Mesothelial cell of epicardium (in vitro differentiated cells): ENCODE measurements at regions not wholly inside any gene's neighbourhood (a gene's known extent, or its start where the extent isn't known, plus 50 kb on each side); places are given as distances from the start of the nearest gene placed in this dataset.
"Not testable (repeated sequence)": the region's sequence is repeated elsewhere in the genome, so short reads cannot be mapped to it uniquely, and the experiment has no call there.

Experiments used
- DNase-seq, 2 experiments: peaks; one replicate each; pipeline ENCODE4 v3.0.0; 2021; ENCODE audit warnings: low spot score in 2 of 2; ENCODE audit not compliant: unreplicated experiment in 2 of 2
- H3K27ac Mint-ChIP-seq: 2 replicates; pipeline ENCODE4 v1.8.0; 2021; ENCODE audit warnings: mixed read lengths
- H3K27me3 Mint-ChIP-seq: 2 replicates; pipeline ENCODE4 v1.8.0; 2021; ENCODE audit warnings: low read depth, mixed read lengths
- H3K36me3 Mint-ChIP-seq: 2 replicates; pipeline ENCODE4 v1.8.0; 2021; ENCODE audit warnings: mixed read lengths
- H3K4me1 Mint-ChIP-seq: 2 replicates; pipeline ENCODE4 v1.8.0; 2021; ENCODE audit warnings: mixed read lengths
- H3K4me3 Mint-ChIP-seq: 2 replicates; pipeline ENCODE4 v1.8.0; 2021; ENCODE audit warnings: mild to moderate bottlenecking, moderate library complexity, mixed read lengths
- H3K9me3 Mint-ChIP-seq: 2 replicates; pipeline ENCODE4 v1.8.0; 2021; ENCODE audit warnings: mixed read lengths
- TF ChIP-seq, protein P1 (sequence below): fragments of 200-600 bp; sonication (generic); IDR thresholded peaks from one replicate; pipeline ENCODE4 v1.5.0; 2021; ENCODE audit warnings: antibody characterized with exemption; ENCODE audit not compliant: unreplicated experiment

DNA sequence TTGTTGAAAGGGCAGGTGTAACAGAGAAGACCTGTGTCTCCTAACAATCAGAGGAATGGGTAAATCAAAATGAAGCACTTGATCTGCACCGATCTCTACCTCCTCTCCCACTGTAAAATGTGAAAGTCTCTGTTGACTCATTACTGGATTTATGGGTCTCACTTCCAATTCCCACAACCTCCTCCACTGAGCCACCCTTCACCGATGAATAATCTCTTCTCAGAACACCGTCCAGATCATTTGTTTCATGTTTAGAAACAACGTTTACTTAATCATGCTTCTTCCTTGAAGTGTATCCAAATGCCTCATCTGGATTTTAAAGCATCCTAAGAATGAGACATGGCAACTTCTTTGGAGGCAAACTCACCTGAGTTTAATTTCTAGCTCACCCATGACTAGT lies 643.6 kb downstream of the ETS1 start:
- peaks cover 13% of the 10 kb centered on the region for H3K9me3 Mint-ChIP-seq
- peaks cover 16% of the 10 kb centered on the region for H3K4me1 Mint-ChIP-seq
- H3K27me3 Mint-ChIP-seq = peaks cover 3% of the 10 kb centered on the region
- TF ChIP-seq, protein P1, sequence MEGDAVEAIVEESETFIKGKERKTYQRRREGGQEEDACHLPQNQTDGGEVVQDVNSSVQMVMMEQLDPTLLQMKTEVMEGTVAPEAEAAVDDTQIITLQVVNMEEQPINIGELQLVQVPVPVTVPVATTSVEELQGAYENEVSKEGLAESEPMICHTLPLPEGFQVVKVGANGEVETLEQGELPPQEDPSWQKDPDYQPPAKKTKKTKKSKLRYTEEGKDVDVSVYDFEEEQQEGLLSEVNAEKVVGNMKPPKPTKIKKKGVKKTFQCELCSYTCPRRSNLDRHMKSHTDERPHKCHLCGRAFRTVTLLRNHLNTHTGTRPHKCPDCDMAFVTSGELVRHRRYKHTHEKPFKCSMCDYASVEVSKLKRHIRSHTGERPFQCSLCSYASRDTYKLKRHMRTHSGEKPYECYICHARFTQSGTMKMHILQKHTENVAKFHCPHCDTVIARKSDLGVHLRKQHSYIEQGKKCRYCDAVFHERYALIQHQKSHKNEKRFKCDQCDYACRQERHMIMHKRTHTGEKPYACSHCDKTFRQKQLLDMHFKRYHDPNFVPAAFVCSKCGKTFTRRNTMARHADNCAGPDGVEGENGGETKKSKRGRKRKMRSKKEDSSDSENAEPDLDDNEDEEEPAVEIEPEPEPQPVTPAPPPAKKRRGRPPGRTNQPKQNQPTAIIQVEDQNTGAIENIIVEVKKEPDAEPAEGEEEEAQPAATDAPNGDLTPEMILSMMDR = no peak
- H3K27ac Mint-ChIP-seq = no peak overlapping the region
- H3K36me3 Mint-ChIP-seq = no peaks in the 10 kb centered on the region
- no peak overlapping the region for H3K4me3 Mint-ChIP-seq
- no peak for DNase-seq

DNA sequence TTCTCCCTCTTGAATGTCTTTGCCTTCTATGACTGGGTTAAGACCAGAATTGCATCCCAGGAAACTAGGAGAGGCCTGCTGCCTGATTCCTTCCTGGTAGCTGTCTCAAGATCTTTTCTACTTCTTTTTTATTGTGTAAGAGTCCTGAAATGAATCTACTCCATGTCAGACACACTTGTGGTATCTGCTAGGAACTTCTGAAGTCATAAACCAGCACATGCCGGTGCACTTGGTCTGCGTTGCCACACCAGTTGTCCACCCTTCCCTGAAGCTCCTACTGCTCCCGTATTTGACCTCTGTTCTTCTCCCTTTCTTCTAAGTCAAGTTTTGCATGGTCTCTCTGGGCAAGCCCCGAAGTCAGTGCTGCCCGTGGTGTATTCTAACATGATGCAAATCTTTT lies 644.2 kb downstream of the ETS1 start:
- H3K36me3 Mint-ChIP-seq = no peaks in the 10 kb centered on the region
- H3K9me3 Mint-ChIP-seq = peaks cover 13% of the 10 kb centered on the region
- H3K4me1 Mint-ChIP-seq = peaks cover 16% of the 10 kb centered on the region
- TF ChIP-seq, protein P1 = no peak
- no peak for DNase-seq
- no peak overlapping the region for H3K4me3 Mint-ChIP-seq
- H3K27me3 Mint-ChIP-seq = peaks cover 3% of the 10 kb centered on the region
- no peak overlapping the region for H3K27ac Mint-ChIP-seq

DNA sequence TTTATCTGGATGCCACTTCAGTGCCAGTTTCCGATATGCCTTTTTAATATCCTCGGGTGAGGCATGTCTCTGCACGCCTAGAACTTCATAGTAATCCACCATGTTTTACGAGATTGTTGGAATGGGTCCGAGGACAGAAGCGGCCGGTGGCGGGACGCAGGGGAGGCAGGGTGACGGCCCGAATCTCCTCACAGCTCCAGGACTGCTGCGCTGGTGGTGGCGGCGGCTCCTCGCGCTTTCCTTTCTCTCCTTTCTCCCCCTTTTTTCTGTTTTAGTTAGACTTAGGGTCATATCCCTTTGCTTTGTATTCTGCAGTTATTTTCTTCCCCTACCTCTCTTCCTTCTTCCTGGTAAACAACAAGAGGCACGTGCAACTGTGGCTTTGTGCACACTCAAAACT lies 645.8 kb downstream of the ETS1 start:
- H3K27ac Mint-ChIP-seq, DNase-seq, H3K36me3 Mint-ChIP-seq, H3K4me3 Mint-ChIP-seq, H3K27me3 Mint-ChIP-seq: not testable (repeated sequence)
- Mint-ChIP-seq H3K9me3 (peaks cover 13% of the 10 kb centered on the region), H3K4me1 (peaks cover 16% of the 10 kb centered on the region)

DNA sequence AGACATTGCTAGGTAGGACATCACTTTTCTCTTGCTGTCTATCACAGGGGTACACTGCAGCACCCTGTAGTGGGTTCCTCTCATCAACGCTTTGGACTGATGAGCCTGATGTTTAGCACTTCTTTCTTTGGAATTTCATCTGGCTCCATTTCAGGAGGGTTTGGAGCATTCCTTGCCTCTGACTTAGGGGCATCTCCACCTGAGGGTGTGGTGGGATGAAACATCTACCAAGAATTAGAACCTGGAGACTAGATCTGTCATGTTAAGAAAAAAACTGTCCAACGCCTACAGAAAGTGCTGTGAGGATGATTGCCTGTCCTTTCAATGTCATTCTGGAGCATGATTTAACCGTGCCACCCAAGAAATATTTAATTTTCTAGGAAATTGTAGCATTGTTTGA lies 648.4 kb downstream of the ETS1 start:
- DNase-seq = no peak
- peaks cover 11% of the 10 kb centered on the region for H3K4me1 Mint-ChIP-seq
- H3K36me3 Mint-ChIP-seq = no peaks in the 10 kb centered on the region
- no peak overlapping the region for H3K4me3 Mint-ChIP-seq
- H3K27me3 Mint-ChIP-seq = peaks cover 3% of the 10 kb centered on the region
- TF ChIP-seq, protein P1 = no peak
- no peak overlapping the region for H3K27ac Mint-ChIP-seq
- peaks cover 13% of the 10 kb centered on the region for H3K9me3 Mint-ChIP-seq

DNA sequence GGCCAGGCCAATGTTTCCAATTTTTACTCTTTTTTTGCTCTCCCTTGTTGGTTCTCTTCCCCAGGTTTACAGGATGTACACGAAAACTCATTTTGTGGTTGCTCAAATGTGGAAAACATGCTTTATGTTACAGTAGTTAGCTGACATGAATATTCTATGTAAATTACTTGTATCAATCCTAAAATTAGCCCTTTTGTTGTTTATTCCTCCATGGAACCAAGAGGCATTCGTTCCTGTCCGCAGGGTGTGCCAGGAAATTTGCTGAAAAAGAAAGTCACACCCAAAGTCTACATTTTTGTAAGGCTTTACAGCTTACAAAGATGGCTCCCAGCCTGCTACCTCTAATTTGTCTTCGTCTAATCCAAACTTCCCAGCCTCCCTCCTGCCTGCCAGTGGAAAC lies 652.3 kb downstream of the ETS1 start:
- H3K4me3 Mint-ChIP-seq = no peak overlapping the region
- DNase-seq = no peak
- no peak overlapping the region for H3K27ac Mint-ChIP-seq
- no peaks in the 10 kb centered on the region for H3K36me3 Mint-ChIP-seq
- TF ChIP-seq, protein P1 = no peak
- H3K9me3 Mint-ChIP-seq = peaks cover 4% of the 10 kb centered on the region
- H3K4me1 Mint-ChIP-seq = no peaks in the 10 kb centered on the region
- peaks cover 2% of the 10 kb centered on the region for H3K27me3 Mint-ChIP-seq

DNA sequence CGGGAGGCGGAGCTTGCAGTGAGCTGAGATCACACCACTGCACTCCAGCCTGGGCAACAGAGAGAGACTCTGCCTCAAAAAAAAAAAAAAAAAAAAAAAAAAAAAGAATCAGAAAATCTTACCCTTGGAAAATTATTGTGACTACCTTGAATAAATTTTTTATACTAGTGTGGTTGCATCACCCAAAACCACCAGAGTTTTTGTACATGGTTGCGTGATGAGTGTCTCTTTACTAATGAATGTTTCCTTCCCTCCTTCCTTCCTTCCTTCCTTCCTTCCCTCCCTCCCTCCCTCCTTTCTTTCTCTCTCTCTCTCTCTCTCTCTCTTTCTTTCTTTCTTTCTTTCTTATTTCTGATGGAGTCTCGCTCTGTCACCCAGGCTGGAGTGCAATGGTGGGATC lies 653.4 kb downstream of the ETS1 start:
- not testable (repeated sequence) for H3K9me3 Mint-ChIP-seq, H3K36me3 Mint-ChIP-seq, H3K4me1 Mint-ChIP-seq, DNase-seq, H3K4me3 Mint-ChIP-seq, H3K27ac Mint-ChIP-seq, H3K27me3 Mint-ChIP-seq

DNA sequence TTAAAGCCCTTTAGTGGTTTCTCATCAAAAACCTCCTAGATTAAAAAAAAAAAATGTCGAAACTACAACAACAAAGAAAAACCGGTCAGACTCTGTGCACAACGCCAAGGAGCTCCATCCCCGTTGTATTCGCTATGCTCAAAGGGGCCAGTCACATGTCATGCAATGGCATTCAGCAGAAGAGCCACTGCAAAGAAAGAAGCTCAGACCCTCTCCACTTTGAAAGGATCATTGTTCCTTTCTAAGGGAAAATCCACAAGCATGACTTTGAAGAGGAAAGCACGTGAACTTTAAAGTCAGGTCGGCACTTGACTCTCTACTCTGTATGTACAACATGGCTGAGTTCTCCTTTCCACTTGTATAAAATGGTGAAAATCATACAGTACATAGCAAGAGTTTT lies 655.6 kb downstream of the ETS1 start:
- H3K36me3 Mint-ChIP-seq = no peaks in the 10 kb centered on the region
- H3K9me3 Mint-ChIP-seq = peaks cover 4% of the 10 kb centered on the region
- H3K27ac Mint-ChIP-seq = no peak overlapping the region
- H3K4me1 Mint-ChIP-seq = no peaks in the 10 kb centered on the region
- TF ChIP-seq, protein P1 = no peak
- DNase-seq = no peak
- H3K4me3 Mint-ChIP-seq = no peak overlapping the region
- peaks cover 7% of the 10 kb centered on the region for H3K27me3 Mint-ChIP-seq
